Left ventricle myocardium superior (tissue), 1 donor: ENCODE measurements at regions not wholly inside any gene's neighbourhood (a gene's known extent, or its start where the extent isn't known, plus 50 kb on each side); places are given as distances from the start of the nearest gene placed in this dataset.

Experiments used
- ATAC-seq: fragments of 200-7000 bp; cut with Tn5 transposase; one replicate; pipeline ENCODE4 v1.9.1; 2020; ENCODE audit warnings: mild to moderate bottlenecking, moderate library complexity
- DNase-seq: peaks from one replicate; pipeline ENCODE4 v3.0.0-alpha.2; 2020
- intact Hi-C: fragments of 100-400 bp; cut with micrococcal nuclease; formaldehyde crosslinking; loops from one replicate; pipeline ENCODE4 v1.11.0; 2022
- donor health status: DM: no; HTN: yes; CAD: no; lungs with severe emphysema.

DNA sequence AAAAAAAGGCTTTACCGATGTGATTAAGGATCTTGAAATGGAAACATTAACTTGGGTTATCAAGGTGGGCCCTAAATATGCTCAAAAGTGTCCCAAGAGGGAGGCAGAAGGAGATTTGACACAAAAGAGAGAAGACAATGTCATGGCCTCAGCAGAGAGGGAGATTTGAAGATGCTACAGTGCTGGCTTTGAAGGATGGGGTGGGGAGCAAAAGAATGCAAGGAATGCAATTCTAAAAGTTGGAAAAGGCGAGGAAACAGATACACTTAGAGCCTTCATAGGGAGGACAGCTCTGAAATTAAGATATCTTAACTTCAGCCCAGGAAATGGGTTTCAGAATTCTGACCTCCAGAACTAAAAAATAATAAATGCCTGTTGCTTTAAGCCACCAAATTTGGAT lies 314.5 kb upstream of the CCDC54 start:
- ATAC-seq (no peak), DNase-seq (no peak)
- intact Hi-C loops: loop anchor here (10.0 kb wide), 1 partner anchor 238 kb away; no protein-coding TSS in a partner anchor

DNA sequence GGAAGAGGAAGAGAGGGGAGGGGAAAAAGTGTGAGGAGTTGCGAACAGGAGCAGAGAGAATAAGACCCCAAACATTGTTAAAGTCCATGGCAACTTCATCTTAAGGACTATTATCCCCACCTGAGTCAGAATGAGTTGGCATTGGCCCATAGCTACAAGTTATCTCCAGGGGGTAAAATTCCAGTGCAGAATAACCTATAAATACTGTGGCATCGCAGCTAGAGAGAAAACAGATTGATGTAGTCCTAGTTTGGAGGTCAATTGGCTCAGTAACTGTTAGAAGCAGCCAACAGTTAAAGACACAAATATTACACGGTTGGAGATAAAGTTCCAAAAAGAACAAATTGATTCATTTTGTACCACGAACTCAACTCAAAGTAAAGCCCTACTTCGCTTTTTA lies 313.9 kb upstream of the CCDC54 start:
- ATAC-seq: peak; percentile 63
- intact Hi-C loops: loop anchor here (10.0 kb wide), 1 partner anchor 239 kb away; no protein-coding TSS in a partner anchor

GRCh38 chr3:107064405-107065060 lies 312.7 kb upstream of the CCDC54 start:
- intact Hi-C loops: loop anchor here (10.0 kb wide), 1 partner anchor 240 kb away; no protein-coding TSS in a partner anchor
- peak; percentile 93 for ATAC-seq
- DNase-seq: peak; percentile 29

More for the DNA sequence above, 313.9 kb upstream of the CCDC54 start:
- no peak for DNase-seq

- DNase-seq (peak; percentile 28), ATAC-seq (peak; percentile 49)
- intact Hi-C loops: loop anchor here (10.0 kb wide), 1 partner anchor 240 kb away; no protein-coding TSS in a partner anchor
These were observed 312.0 kb upstream of the CCDC54 start for GRCh38 chr3:107065094-107065861.

GRCh38 chr3:107067421-107067820 lies 309.8 kb upstream of the CCDC54 start:
- intact Hi-C loops: loop anchor here (10.0 kb wide), 1 partner anchor 243 kb away; no protein-coding TSS in a partner anchor
- ATAC-seq: no peak
- DNase-seq: no peak

GRCh38 chr3:107068980-107069379 lies 308.3 kb upstream of the CCDC54 start:
- ATAC-seq: peak; percentile 47
- intact Hi-C loops: loop anchor here (10.0 kb wide), 1 partner anchor 244 kb away; no protein-coding TSS in a partner anchor
- no peak for DNase-seq

GRCh38 chr3:107076946-107077345 lies 300.3 kb upstream of the CCDC54 start:
- ATAC-seq (no peak), DNase-seq (no peak)
- intact Hi-C loops: no loop called here

- intact Hi-C loops: no loop called here
- ATAC-seq: no peak
- DNase-seq: no peak
These were observed 299.8 kb upstream of the CCDC54 start for GRCh38 chr3:107077391-107077790.

DNA sequence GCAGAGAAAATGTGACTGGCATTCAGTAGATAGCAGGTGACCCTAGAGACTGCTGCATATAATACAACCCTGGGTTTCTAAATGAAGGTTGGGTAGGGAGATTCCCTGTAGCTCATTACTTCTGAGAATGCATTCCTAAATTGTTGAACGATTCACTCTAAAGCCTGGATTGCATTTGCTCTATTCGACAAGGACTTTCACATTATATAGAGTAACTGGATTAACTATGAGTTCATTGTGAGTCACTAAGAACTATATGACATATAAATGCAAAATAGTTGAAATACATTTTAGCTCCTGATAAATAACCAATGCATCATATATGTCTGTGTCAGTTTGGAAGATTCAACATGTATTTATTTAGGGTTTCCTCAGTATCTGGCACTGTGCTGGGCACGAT lies 294.7 kb upstream of the CCDC54 start:
- no peak for DNase-seq
- intact Hi-C loops: no loop called here
- no peak for ATAC-seq

DNA sequence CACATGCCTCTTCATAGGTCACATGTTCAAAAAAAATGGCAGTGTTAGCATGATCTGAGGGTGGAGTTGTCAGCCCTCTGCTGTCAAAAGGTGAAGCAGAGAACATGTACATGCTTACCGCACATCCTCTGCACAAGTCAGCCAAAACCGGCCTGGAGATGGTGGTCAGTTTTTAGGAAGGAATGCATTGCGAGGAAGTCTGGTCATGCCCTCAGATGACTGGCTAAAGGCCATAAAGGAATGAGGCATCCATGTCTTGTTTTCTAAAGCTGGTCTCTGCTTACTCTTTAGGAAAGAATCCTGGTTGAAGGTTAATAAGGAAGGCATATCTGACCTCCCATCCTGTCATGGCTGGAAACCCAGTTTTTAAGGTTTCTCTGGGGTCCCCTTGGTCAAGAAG lies 292.0 kb upstream of the CCDC54 start:
- DNase-seq (no peak), ATAC-seq (no peak)
- intact Hi-C loops: no loop called here

GRCh38 chr3:107092121-107092520 lies 285.1 kb upstream of the CCDC54 start:
- DNase-seq (no peak), ATAC-seq (no peak)
- intact Hi-C loops: no loop called here

DNA sequence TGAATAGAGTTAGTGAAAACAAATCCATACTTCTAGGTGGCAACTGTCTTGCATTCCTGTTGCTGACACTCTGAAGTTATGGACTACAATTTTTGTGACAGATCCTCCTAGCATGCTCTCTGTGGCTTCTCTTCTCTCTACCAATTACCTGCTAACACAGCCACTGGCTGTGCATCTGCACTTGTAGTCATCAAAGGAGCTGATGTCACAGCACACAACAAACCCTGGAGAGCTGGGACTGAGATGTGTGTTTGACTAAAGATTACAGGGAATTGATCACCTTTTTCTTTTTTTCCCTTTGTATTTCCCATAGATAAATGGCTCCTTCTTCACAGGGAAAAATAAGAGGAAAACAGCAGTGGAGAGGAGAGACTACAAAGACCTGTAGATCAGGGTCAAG lies 278.4 kb upstream of the CCDC54 start:
- ATAC-seq (no peak), DNase-seq (no peak)
- intact Hi-C loops: no loop called here

- DNase-seq (no peak), ATAC-seq (no peak)
- intact Hi-C loops: no loop called here
These were observed 277.1 kb upstream of the CCDC54 start for GRCh38 chr3:107100137-107100536.

DNA sequence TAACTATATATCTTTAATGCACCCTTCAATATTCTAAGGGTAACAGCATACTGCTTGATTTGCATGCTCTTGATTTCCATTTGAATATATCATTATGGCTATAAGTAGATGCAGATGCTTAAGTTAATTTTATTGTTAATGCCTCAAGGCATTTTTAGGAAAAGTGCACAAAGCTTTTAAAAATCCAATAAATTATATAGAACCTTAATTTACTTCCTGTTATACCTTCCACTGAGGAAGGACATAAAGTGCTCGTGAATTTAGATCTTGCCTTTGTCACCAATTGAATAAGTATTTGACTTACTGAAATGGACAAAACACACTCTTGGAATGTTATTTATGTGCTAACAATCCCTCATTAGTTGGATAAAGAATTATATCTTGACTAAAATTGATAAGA lies 276.7 kb upstream of the CCDC54 start:
- DNase-seq (no peak), ATAC-seq (no peak)
- intact Hi-C loops: no loop called here

GRCh38 chr3:107103786-107104185 lies 273.5 kb upstream of the CCDC54 start:
- ATAC-seq (no peak), DNase-seq (no peak)
- intact Hi-C loops: no loop called here

GRCh38 chr3:107106316-107106715 lies 270.9 kb upstream of the CCDC54 start:
- ATAC-seq: no peak
- DNase-seq: no peak
- intact Hi-C loops: no loop called here

DNA sequence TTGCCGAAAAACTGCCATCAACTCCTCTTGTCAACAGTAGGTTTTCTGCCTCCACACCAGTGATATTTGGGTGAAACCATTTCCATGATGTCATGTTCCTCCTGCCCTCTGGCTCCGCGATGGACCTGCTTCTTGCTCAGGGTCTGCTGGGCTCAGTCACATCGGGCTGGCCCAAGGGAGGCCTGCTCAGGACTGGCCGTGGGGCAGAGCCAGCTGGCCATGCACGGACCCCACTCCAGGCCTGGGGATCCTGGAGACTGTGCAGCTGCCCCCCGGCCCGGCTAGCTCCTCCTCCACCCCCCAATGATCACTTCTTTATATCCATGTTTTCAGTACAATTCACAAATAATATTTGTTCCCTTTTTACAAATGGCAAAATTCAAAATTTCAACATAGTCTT lies 270.3 kb upstream of the CCDC54 start:
- intact Hi-C loops: no loop called here
- DNase-seq (no peak), ATAC-seq (no peak)

- peak; percentile 64 for ATAC-seq
- intact Hi-C loops: no loop called here
- DNase-seq: no peak
These were observed 266.5 kb upstream of the CCDC54 start for GRCh38 chr3:107110596-107111305.

DNA sequence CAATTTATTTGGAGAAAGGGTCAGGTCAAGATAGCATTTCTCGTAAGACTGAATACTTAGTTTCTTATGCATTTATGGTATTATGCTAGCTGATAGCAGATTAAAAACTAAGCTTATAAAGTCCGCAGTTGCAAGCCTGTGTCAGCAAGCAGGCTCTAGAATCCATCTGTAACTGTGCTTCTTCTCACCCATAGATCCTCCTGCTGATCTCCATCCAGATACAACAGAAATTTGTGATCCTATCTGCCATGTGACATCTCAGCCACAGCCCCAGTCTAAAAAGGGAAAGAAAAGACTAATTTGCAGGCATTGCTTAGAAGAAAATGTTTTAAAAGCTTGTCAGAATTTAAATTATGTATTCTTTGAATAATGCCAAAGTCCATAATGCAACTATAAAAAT lies 265.4 kb upstream of the CCDC54 start:
- no peak for ATAC-seq
- DNase-seq: no peak
- intact Hi-C loops: no loop called here

GRCh38 chr3:107112356-107112755 lies 264.9 kb upstream of the CCDC54 start:
- intact Hi-C loops: no loop called here
- no peak for DNase-seq
- no peak for ATAC-seq
